HG03457 (cell line): ENCODE measurements at regions not wholly inside any gene's neighbourhood (a gene's known extent, or its start where the extent isn't known, plus 50 kb on each side); places are given as distances from the start of the nearest gene placed in this dataset.
"Not testable (repeated sequence)": the region's sequence is repeated elsewhere in the genome, so short reads cannot be mapped to it uniquely, and the experiment has no call there.

ENCODE experiments used
- ATAC-seq: cut with Tn5 transposase; IDR thresholded peaks from one replicate; pipeline ENCODE4 v1.9.1; 2021; ENCODE audit warnings: moderate number of reproducible peaks; ENCODE audit not compliant: unreplicated experiment

GRCh38 chr6:105678516-105678915 lies 275.6 kb upstream of the PREP start:
- no peak for ATAC-seq

DNA sequence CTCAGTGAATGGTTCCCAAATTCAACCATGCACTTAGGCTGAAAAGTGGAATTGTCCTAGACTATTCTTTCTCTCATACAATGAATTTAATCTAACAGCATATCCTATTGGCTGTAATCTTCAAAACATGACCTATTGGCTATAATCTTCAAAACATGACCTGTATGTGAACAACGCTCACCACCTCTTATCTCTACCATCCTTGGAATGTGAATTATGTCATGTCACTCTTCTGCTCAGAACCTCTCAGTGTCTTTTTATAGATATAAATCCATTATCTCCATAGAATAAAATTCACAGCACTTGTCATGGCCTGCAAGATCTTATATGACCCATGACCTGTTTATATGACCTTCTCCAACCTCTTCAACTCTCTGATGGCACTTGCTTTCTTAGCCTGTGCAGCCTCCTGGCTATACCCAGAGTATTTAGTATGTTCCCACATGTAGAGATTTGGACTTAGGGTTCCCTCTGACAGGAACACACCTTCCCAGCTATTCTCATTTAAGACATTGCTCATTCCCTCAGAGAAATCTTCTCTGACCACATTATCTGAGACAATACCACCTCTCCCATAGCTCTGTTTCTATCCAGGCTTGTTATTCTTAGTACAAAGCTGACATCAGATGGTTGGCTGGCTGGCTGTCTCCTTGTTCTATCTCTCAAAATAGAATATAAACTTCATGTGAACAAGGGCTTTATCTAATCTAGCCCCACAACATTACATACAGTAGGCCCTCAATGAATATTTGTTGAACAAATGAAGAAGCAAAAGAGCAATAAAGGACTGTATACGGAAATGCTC lies 275.0 kb upstream of the PREP start:
- ATAC-seq = no peak

DNA sequence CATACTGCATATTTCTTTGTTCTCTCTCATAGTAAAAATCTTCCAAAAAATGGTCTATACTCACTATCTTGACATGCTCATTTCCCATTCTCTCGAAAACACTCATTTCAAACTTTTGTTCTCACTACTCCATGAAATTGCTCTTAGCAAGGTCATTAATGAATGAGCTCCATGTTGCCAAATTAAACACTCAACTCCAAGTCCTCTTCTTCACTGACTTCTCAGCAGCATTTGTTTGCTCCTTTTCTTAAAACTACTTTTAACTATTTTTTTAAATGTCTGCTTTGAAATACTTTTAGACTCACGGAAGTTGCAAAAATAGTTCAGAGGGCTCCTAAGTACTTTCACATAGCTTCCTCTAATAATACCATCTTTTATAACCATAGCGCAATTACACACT lies 274.0 kb upstream of the PREP start:
- no peak for ATAC-seq

- no peak for ATAC-seq
These were observed 273.0 kb upstream of the PREP start for GRCh38 chr6:105675715-105676397.

DNA sequence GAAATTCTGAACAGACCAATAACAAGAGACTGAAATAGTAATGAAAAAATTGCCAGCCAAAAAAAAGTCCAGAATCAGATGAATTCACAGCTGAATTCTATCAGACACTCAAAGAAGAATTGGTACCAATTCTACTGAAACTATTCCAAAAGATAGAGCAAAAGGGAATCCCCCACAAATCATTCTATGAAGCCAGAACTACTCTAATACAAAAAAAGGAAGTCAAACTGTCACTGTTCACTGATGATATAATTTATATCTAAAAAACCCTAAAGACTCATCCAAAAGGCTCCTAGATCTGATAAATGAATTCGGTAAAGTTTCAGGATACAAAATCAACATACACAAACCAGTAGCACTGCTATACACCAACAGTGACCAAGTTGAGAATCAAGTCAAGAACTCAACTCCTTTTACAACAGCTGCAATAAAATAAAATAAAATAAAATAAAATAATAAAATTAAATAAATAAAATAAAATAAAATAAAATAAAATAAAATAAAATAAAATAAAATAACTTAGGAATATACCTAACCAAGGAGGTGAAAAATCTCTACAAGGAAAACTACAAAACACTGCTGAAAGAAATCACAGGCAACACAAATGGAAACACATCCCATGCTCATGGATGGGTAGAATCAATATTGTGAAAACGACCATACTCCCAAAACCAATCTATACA lies 270.1 kb upstream of the PREP start:
- not testable (repeated sequence) for ATAC-seq

DNA sequence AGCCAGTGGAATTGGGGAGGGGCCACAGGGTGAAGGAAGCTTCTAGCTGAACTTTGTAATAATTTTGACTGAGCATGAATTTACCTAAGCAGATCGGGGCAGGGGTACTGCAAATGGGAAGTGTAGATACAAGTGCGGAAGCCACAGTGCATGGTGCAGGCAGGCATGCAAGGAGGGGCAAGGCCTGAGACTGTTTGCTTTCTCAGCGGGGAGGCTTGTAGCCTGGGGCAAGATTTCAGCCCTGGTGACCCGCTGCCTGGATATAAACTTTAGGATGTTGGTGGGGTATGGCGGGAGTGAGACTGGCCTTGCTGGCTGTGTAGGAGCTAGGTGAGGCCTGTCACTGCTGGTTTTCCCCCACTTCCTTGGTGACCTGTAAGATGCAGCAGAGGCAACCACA lies 266.4 kb upstream of the PREP start:
- no peak for ATAC-seq

- ATAC-seq = no peak
These were observed 264.2 kb upstream of the PREP start for GRCh38 chr6:105667056-105667455.

GRCh38 chr6:105664931-105665330 lies 262.0 kb upstream of the PREP start:
- no peak for ATAC-seq

GRCh38 chr6:105651969-105652368 lies 249.1 kb upstream of the PREP start:
- no peak for ATAC-seq

GRCh38 chr6:105650347-105650746 lies 247.5 kb upstream of the PREP start:
- ATAC-seq = no peak

- ATAC-seq = no peak
These were observed 246.3 kb upstream of the PREP start for GRCh38 chr6:105649192-105649591.

- no peak for ATAC-seq
These were observed 245.4 kb upstream of the PREP start for GRCh38 chr6:105648276-105648675.

DNA sequence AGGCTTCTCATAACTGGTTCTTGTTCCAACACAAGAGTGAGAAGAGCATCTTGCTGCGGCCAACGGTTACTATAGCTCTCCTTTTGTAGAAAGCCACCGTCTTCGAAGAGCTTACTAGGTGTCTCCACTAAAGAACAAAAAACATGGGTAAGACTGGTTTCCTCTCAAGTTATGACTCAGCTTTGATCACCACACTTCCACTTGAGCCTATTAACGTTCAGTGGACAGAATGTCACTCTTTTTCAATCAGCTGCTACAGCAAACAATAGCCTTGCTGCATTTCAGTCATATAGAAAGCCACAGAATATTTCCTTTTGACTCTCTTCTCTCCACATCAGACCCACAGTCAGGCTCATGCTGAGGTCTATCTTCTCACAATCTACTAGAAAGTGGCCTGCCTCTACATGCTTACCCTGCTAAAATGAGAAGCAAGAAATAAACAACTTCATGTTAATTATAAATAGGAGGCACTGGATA lies 243.5 kb upstream of the PREP start:
- ATAC-seq = peak; percentile 87

GRCh38 chr6:105645958-105646357 lies 243.1 kb upstream of the PREP start:
- no peak for ATAC-seq

- ATAC-seq = no peak
These were observed 242.3 kb upstream of the PREP start for GRCh38 chr6:105645156-105645555.

GRCh38 chr6:105644691-105645090 lies 241.8 kb upstream of the PREP start:
- no peak for ATAC-seq

GRCh38 chr6:105644073-105644489 lies 241.2 kb upstream of the PREP start:
- ATAC-seq = no peak

DNA sequence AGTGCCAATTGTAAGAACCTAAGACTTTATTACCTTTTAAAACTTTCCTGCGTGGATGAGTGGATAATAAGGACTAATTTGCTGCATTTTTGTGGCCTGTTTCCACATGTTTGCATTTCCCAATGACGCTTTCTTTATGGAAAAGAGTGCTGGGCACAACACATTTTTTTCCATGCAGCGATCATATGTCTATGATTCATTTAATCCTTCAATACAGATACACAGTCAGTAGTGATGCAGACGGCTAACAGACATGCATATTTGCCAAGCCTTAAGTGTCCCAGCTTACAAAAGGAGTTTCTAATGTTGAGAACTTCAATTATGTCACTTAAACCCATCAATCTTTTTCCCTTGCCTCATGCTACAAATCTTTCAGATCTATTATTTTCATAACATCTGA lies 239.8 kb upstream of the PREP start:
- ATAC-seq = no peak

- no peak for ATAC-seq
These were observed 238.6 kb upstream of the PREP start for GRCh38 chr6:105641504-105641903.

DNA sequence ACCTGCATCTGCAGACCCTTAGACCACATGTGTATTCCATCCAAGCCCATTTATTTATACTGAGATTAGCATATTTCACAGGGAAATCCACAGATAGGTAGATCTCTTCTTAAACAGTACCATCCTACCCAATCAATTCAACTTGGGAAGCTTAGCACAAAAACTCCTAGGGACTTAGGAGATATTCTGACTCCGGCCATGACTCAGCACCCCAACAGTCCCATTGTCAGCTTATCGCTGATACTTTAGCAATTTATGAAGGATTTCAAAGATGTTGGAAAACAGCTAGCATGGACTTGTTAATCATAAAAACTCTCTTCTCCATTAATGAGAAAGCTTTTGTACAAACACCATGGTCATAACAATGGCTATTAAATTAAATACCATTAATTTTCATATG lies 236.2 kb upstream of the PREP start:
- no peak for ATAC-seq

- ATAC-seq = no peak
These were observed 230.9 kb upstream of the PREP start for GRCh38 chr6:105633814-105634213.
